HepG2 (cell line): ENCODE measurements at regions not wholly inside any gene's neighbourhood (a gene's known extent, or its start where the extent isn't known, plus 50 kb on each side); places are given as distances from the start of the nearest gene placed in this dataset.

ENCODE experiments used
- AHR ChIP-seq: IDR thresholded peaks from 2 replicates; pipeline ENCODE4 v1.6.1; 2018; ENCODE audit warnings: missing genetic modification reagents, missing compliant biosample characterization
- ARID3A ChIP-seq: IDR thresholded peaks from 2 replicates; pipeline ENCODE4 v1.6.1; 2012; ENCODE audit warnings: low read depth, low read length, improper control_type of control experiment
- CBFB ChIP-seq: sonication (generic); formaldehyde crosslinking; IDR thresholded peaks from 2 replicates; pipeline ENCODE4 v1.4.0; 2020; ENCODE audit warnings: missing genetic modification reagents
- GLI4 ChIP-seq: sonication (generic); formaldehyde crosslinking; IDR thresholded peaks from 2 replicates; pipeline ENCODE4 v1.5.1; 2020; ENCODE audit warnings: missing genetic modification reagents, mild to moderate bottlenecking, moderate library complexity, borderline replicate concordance
- HES4 ChIP-seq: sonication (generic); formaldehyde crosslinking; IDR thresholded peaks from 2 replicates; pipeline ENCODE4 v1.9.0; 2021; ENCODE audit warnings: mild to moderate bottlenecking, missing genetic modification reagents, borderline replicate concordance
- NONO ChIP-seq, 2 experiments: fragments of 450-650 bp in 1 of 2; sonication (generic) in 1 of 2; formaldehyde crosslinking in 1 of 2; IDR thresholded peaks in 1 of 2; conservative IDR thresholded peaks in 1 of 2; 2 replicates each; pipeline versions ENCODE4 v1.6.1 to v1.8.0; 2017 to 2022; ENCODE audit warnings: mild to moderate bottlenecking in 1 of 2, missing genetic modification reagents in 1 of 2, moderate library complexity in 1 of 2
- RCOR2 ChIP-seq: IDR thresholded peaks from 2 replicates; pipeline ENCODE4 v1.6.1; 2016; ENCODE audit warnings: missing biosample characterization, missing genetic modification reagents
- SRY ChIP-seq: sonication (generic); formaldehyde crosslinking; IDR thresholded peaks from 2 replicates; pipeline ENCODE4 v1.8.0; 2022; ENCODE audit warnings: mild to moderate bottlenecking, missing genetic modification reagents
- ZHX2 ChIP-seq, 2 experiments: sonication (generic) in 1 of 2; formaldehyde crosslinking in 1 of 2; IDR thresholded peaks; 2 replicates each; pipeline versions ENCODE4 v1.6.1 to v1.9.0; 2014 to 2022; ENCODE audit warnings: antibody characterized with exemption in 1 of 2, borderline replicate concordance in 1 of 2, inconsistent platforms in 1 of 2, low read depth in 1 of 2, missing genetic modification reagents in 1 of 2
- ZMYM3 ChIP-seq: sonication (generic); formaldehyde crosslinking; IDR thresholded peaks from 2 replicates; pipeline ENCODE4 v1.5.1; 2020; ENCODE audit warnings: mild to moderate bottlenecking, missing genetic modification reagents
- ZNF619 ChIP-seq: sonication (generic); formaldehyde crosslinking; IDR thresholded peaks from 2 replicates; pipeline ENCODE4 v1.4.0; 2020; ENCODE audit warnings: mild to moderate bottlenecking, missing genetic modification reagents
- ZNF770 ChIP-seq: sonication (generic); formaldehyde crosslinking; IDR thresholded peaks from 2 replicates; pipeline ENCODE4 v1.5.0; 2020; ENCODE audit warnings: mild to moderate bottlenecking, missing genetic modification reagents
- ZNF790 ChIP-seq: sonication (generic); formaldehyde crosslinking; IDR thresholded peaks from 2 replicates; pipeline ENCODE4 v1.8.0; 2022; ENCODE audit warnings: missing genetic modification reagents, mild to moderate bottlenecking, borderline replicate concordance
- TF ChIP-seq, protein P1 (sequence below): sonication (generic); formaldehyde crosslinking; IDR thresholded peaks from 2 replicates; pipeline ENCODE4 v1.8.1; 2023; ENCODE audit warnings: mild to moderate bottlenecking, moderate library complexity, missing genetic modification reagents
- TF ChIP-seq, protein P2 (sequence below): sonication (generic); formaldehyde crosslinking; IDR thresholded peaks from 2 replicates; pipeline ENCODE4 v1.5.1; 2020; ENCODE audit warnings: mild to moderate bottlenecking, moderate library complexity, missing genetic modification reagents

DNA sequence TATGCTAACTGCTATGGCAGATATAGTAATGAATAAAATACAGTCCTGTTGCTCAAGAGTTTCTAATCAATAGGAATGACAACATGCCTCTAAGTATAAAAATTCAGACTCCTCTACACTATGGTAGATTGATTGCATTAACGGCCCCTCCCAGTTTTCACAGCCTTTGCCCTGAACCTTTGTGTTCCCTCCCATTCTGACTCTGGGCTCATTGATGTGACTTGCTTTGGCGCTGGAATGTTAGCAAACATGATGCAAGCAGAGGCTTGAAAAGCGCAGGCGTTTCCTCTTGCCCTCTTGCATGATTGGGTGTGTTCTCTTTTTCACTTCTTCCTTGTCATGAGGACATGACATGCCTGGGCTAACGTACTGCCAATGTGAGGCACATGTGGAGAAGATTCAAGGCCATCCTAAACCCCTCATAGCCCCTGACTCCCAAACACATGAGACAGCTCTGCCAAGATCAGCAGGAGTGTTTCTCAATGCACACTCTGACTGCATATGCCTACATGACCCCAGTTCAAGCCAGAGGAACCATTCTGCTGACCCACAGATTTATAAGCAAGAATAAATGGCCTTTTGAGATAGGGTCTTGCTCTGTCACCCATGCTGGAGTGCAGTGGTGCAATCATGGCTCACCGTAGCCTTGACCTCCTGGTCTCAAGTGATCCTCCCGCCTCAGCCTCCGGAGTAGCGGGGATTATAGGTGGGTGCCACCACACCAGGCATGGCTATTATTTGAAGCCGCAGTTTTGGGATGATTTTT lies 49.7 kb upstream of the CD28 start (continued):
- TF ChIP-seq GLI4 (CRISPR knock-in tag) (no peak), RCOR2 (CRISPR knock-in tag) (0 out of 2 replicates have a peak, but pooled peaks have one; percentile 65), SRY (no peak), ZMYM3 (peak; percentile 39), CBFB (CRISPR knock-in tag) (no peak), ZNF770 (CRISPR knock-in tag) (peak; percentile 97), ZHX2 (IDR thresholded peaks at IDR 0.05; ENCODE audit: low read depth) (0 out of 2 replicates have a peak, but pooled peaks have one; percentile 8), ZHX2 (CRISPR knock-in tag; IDR thresholded peaks at IDR 0.05; ENCODE audit: borderline replicate concordance) (no peak), HES4 (no peak), NONO (IDR thresholded peaks at IDR 0.05) (no peak), NONO (CRISPR knock-in tag; conservative IDR thresholded peaks at IDR 0.05) (peak; percentile 84), ARID3A (peak; percentile 88), ZNF790 (CRISPR knock-in tag) (0 out of 2 replicates have a peak, but pooled peaks have one; percentile 55), ZNF619 (CRISPR knock-in tag) (peak; percentile 83), AHR (CRISPR knock-in tag) (0 out of 2 replicates have a peak, but pooled peaks have one; percentile 67)
- TF ChIP-seq, protein P1, sequence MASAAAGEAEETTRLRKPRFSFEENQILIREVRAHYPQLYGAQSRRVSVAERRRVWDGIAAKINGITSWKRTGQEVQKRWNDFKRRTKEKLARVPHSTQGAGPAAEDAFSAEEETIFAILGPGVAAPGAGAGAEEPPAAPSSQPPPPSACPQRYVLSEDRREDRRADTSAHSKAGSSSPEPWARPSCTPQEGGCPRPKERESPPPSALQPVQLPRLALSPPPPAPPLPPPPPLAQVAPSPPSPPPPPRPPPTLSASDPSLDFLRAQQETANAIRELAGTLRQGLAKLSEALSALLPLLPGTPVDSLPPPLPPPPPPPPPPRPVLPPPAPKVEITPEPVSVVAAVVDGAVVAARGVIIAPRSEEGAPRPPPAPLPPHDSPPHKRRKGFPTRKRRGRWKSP (CRISPR knock-in tag), result peak; percentile 71; the same call in 1 of the 2 replicates
- TF ChIP-seq, protein P2, sequence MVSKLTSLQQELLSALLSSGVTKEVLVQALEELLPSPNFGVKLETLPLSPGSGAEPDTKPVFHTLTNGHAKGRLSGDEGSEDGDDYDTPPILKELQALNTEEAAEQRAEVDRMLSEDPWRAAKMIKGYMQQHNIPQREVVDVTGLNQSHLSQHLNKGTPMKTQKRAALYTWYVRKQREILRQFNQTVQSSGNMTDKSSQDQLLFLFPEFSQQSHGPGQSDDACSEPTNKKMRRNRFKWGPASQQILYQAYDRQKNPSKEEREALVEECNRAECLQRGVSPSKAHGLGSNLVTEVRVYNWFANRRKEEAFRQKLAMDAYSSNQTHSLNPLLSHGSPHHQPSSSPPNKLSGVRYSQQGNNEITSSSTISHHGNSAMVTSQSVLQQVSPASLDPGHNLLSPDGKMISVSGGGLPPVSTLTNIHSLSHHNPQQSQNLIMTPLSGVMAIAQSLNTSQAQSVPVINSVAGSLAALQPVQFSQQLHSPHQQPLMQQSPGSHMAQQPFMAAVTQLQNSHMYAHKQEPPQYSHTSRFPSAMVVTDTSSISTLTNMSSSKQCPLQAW (CRISPR knock-in tag), result peak; percentile 86
